Caco-2 (cell line): ENCODE measurements at regions not wholly inside any gene's neighbourhood (a gene's known extent, or its start where the extent isn't known, plus 50 kb on each side); places are given as distances from the start of the nearest gene placed in this dataset.

ENCODE experiments used
- BruUV-seq: library from RNA; stranded (reverse); fragments of 400-500 nt; replicated peaks from 2 replicates; lab custom pipeline; 2021; lab: Mats Ljungman, UMichigan
- CTCF ChIA-PET: fragments of 300-600 bp; sonication (Branson Sonifier 250); formaldehyde crosslinking; loops from one replicate; lab custom pipeline; 2022; ENCODE audit warnings: antibody characterized with exemption; lab: Charles Lee
- POLR2A ChIA-PET: fragments of 300-600 bp; sonication (Branson Sonifier 250); formaldehyde crosslinking; loops from one replicate; lab custom pipeline; 2022; ENCODE audit warnings: antibody characterized with exemption; lab: Charles Lee
- DNase-seq, 2 experiments: peaks; one replicate each; pipeline versions ENCODE4 v3.0.0 to v3.0.0-alpha.2; 2020 to 2022
- H3K27me3 ChIP-seq: replicated peaks from 2 replicates; pipeline ENCODE4 v1.6.0; 2011; ENCODE audit warnings: low read length; ENCODE audit not compliant: control insufficient read depth, insufficient read depth
- H3K36me3 ChIP-seq: 2 replicates; pipeline ENCODE4 v1.5.1; 2011; ENCODE audit warnings: low read length; ENCODE audit not compliant: control insufficient read depth, insufficient read depth
- H3K4me1 ChIP-seq: fragments of 250-450 bp; sonication (Bioruptor Pico); 2 replicates; pipeline ENCODE4 v1.5.1; 2020; ENCODE audit warnings: mild to moderate bottlenecking
- H3K4me3 ChIP-seq: 2 replicates; pipeline ENCODE4 v1.5.1; 2011; ENCODE audit warnings: low read depth, mild to moderate bottlenecking, control low read depth, low read length
- H3K9me3 ChIP-seq: fragments of 250-450 bp; sonication (Bioruptor Pico); 2 replicates; pipeline ENCODE4 v1.5.1; 2020; ENCODE audit warnings: mild to moderate bottlenecking, moderate library complexity
- H3K27ac Mint-ChIP-seq: one replicate; pipeline ENCODE4 v1.8.0; 2022; ENCODE audit warnings: mixed read lengths; ENCODE audit not compliant: unreplicated experiment
- H3K27me3 Mint-ChIP-seq: one replicate; pipeline ENCODE4 v1.8.0; 2022; ENCODE audit warnings: mixed read lengths; ENCODE audit not compliant: insufficient read depth, unreplicated experiment
- H3K36me3 Mint-ChIP-seq: one replicate; pipeline ENCODE4 v1.8.0; 2022; ENCODE audit warnings: mild to moderate bottlenecking, mixed read lengths; ENCODE audit not compliant: insufficient read depth, unreplicated experiment
- H3K4me1 Mint-ChIP-seq: one replicate; pipeline ENCODE4 v1.8.0; 2022; ENCODE audit warnings: low read depth, mixed read lengths; ENCODE audit not compliant: unreplicated experiment
- H3K4me3 Mint-ChIP-seq: one replicate; pipeline ENCODE4 v1.8.0; 2022; ENCODE audit warnings: mild to moderate bottlenecking, moderate library complexity, mixed read lengths; ENCODE audit not compliant: unreplicated experiment
- H3K9me3 Mint-ChIP-seq: one replicate; pipeline ENCODE4 v1.8.0; 2022; ENCODE audit warnings: mixed read lengths; ENCODE audit not compliant: unreplicated experiment
- CTCF ChIP-seq, 2 experiments: fragments of 200-600 bp in 1 of 2; IDR thresholded peaks; 1 replicate in 1 of 2; 2 replicates in 1 of 2; pipeline versions ENCODE4 v1.5.1 to v1.8.0; 2011 to 2022; ENCODE audit warnings: antibody characterized with exemption in 1 of 2, control low read depth in 1 of 2, inconsistent platforms in 1 of 2, low read depth in 1 of 2, low read length in 1 of 2, mild to moderate bottlenecking in 1 of 2, moderate library complexity in 1 of 2; ENCODE audit not compliant: insufficient read depth in 1 of 2, severe bottlenecking in 1 of 2, unreplicated experiment in 1 of 2
- intact Hi-C: fragments of 100-400 bp; cut with micrococcal nuclease; formaldehyde crosslinking; loops from one replicate; pipeline ENCODE4 v1.10.0; 2022; ENCODE audit not compliant: unreplicated experiment

- no peak for DNase-seq
- Histone ChIP-seq H3K9me3 (0 out of 2 replicates have a peak, but pooled peaks cover 3% of the 10 kb centered on the region), H3K36me3 (no peaks in the 10 kb centered on the region), H3K4me1 (peaks cover 4% of the 10 kb centered on the region), H3K4me3 (no peak overlapping the region), H3K27me3 (no peaks in the 10 kb centered on the region; the same call in 1 of the 2 replicates)
- H3K4me3 Mint-ChIP-seq = no peak overlapping the region
- CTCF ChIA-PET = no interaction called here
- no peak overlapping the region for H3K27ac Mint-ChIP-seq
- no peak for TF ChIP-seq CTCF (IDR thresholded peaks at IDR 0.05; ENCODE audit: insufficient read depth in 1 of 2, low read depth in 1 of 2, low read length in 1 of 2, severe bottlenecking in 1 of 2, unreplicated experiment in 1 of 2)
- peaks cover 6% of the 10 kb centered on the region for H3K4me1 Mint-ChIP-seq
- peaks cover 4% of the 10 kb centered on the region for H3K27me3 Mint-ChIP-seq
- BruUV-seq = no TSS peak
- H3K36me3 Mint-ChIP-seq = no peaks in the 10 kb centered on the region
- intact Hi-C loops = no loop called here
- POLR2A ChIA-PET = no interaction called here
- H3K9me3 Mint-ChIP-seq = no peaks in the 10 kb centered on the region
Observed at GRCh38 chr11:134614141-134614540, 202.1 kb upstream of the B3GAT1 start.

DNA sequence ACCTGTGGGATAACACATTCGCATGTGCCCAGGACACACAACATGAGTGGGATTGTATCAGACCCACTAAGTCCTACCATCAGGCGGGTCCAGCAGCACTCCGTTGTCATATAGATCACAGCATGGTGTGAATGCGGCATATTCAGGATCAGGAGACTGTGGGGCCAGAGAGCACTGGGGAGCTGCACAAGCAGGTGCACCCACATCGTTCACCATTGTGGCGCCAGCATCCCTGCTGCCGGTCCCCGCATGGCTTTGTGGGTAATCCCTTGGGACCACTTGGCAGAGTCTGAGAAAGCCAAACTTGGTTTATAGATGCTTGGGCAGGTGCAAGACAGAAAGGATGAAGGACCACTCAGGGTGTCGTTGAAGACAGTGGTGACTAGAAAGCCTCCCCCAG, 201.6 kb upstream of the B3GAT1 start:
- POLR2A ChIA-PET = no interaction called here
- no TSS peak for BruUV-seq
- Histone ChIP-seq H3K9me3 (0 out of 2 replicates have a peak, but pooled peaks cover 3% of the 10 kb centered on the region), H3K27me3 (no peaks in the 10 kb centered on the region; the same call in 1 of the 2 replicates), H3K4me3 (no peak overlapping the region), H3K36me3 (no peaks in the 10 kb centered on the region), H3K4me1 (peaks cover 9% of the 10 kb centered on the region)
- Mint-ChIP-seq H3K27ac (no peak overlapping the region), H3K4me3 (no peak overlapping the region), H3K27me3 (peaks cover 4% of the 10 kb centered on the region), H3K36me3 (no peaks in the 10 kb centered on the region), H3K9me3 (no peaks in the 10 kb centered on the region), H3K4me1 (peaks cover 10% of the 10 kb centered on the region)
- intact Hi-C loops = no loop called here
- DNase-seq = no peak
- CTCF ChIA-PET = no interaction called here
- TF ChIP-seq CTCF (IDR thresholded peaks at IDR 0.05; ENCODE audit: insufficient read depth in 1 of 2, low read depth in 1 of 2, low read length in 1 of 2, severe bottlenecking in 1 of 2, unreplicated experiment in 1 of 2) = no peak

- Mint-ChIP-seq H3K4me3 (no peak overlapping the region), H3K27me3 (peaks cover 4% of the 10 kb centered on the region), H3K36me3 (no peaks in the 10 kb centered on the region), H3K4me1 (peaks cover 22% of the 10 kb centered on the region), H3K9me3 (no peaks in the 10 kb centered on the region), H3K27ac (no peak overlapping the region)
- Histone ChIP-seq H3K4me3 (no peak overlapping the region), H3K4me1 (peaks cover 21% of the 10 kb centered on the region), H3K9me3 (0 out of 2 replicates have a peak, but pooled peaks cover 3% of the 10 kb centered on the region), H3K27me3 (no peaks in the 10 kb centered on the region; the same call in 1 of the 2 replicates), H3K36me3 (no peaks in the 10 kb centered on the region)
- BruUV-seq = no TSS peak
- DNase-seq = no peak
- TF ChIP-seq CTCF (IDR thresholded peaks at IDR 0.05; ENCODE audit: insufficient read depth in 1 of 2, low read depth in 1 of 2, low read length in 1 of 2, severe bottlenecking in 1 of 2, unreplicated experiment in 1 of 2) = no peak
- CTCF ChIA-PET = interaction anchor here (0.7 kb wide), 1 partner anchor 462 kb away, joined by 3 read pairs; no protein-coding TSS in a partner anchor
- intact Hi-C loops = no loop called here
- POLR2A ChIA-PET = no interaction called here
Observed at GRCh38 chr11:134612140-134613030, 200.3 kb upstream of the B3GAT1 start.
